Vagina (tissue), 2 donors: ENCODE measurements at regions not wholly inside any gene's neighbourhood (a gene's known extent, or its start where the extent isn't known, plus 50 kb on each side); places are given as distances from the start of the nearest gene placed in this dataset.

ENCODE experiments used
- DNase-seq, 2 donors: peaks; one replicate each; pipeline ENCODE4 v3.0.0-alpha.2; 2017; ENCODE audit errors: extremely low spot score in 2 of 2
- H3K27ac ChIP-seq: fragments of 200-600 bp; sonication (generic); one replicate; pipeline ENCODE4 v1.5.1; 2019
- H3K27me3 ChIP-seq: fragments of 200-600 bp; sonication (generic); one replicate; pipeline ENCODE4 v1.5.1; 2019
- H3K36me3 ChIP-seq, 2 donors: fragments of 200-600 bp; sonication (generic); one replicate each; pipeline ENCODE4 v1.5.1; 2017 to 2019
- H3K4me1 ChIP-seq: fragments of 200-600 bp; sonication (generic); one replicate; pipeline ENCODE4 v1.5.1; 2019
- H3K4me3 ChIP-seq, 2 donors: fragments of 200-600 bp; sonication (generic); 1 replicate in 1 of 2; 2 replicates in 1 of 2; pipeline ENCODE4 v1.5.1; 2016 to 2019
- H3K9me3 ChIP-seq: fragments of 200-600 bp; sonication (generic); one replicate; pipeline ENCODE4 v1.5.1; 2019
- POLR2A ChIP-seq, 2 donors: fragments of 450-650 bp; IDR thresholded peaks; one replicate each; pipeline ENCODE4 v1.6.1; 2017; ENCODE audit warnings: antibody characterized with exemption in 2 of 2, mild to moderate bottlenecking in 2 of 2, moderate library complexity in 2 of 2
- POLR2AphosphoS5 ChIP-seq, 2 donors: sonication (generic); formaldehyde crosslinking; IDR thresholded peaks; one replicate each; pipeline ENCODE4 v1.9.0; 2017; ENCODE audit warnings: antibody characterized with exemption in 2 of 2, mild to moderate bottlenecking in 2 of 2, low read depth in 1 of 2; ENCODE audit not compliant: insufficient read depth in 1 of 2
- intact Hi-C: fragments of 100-400 bp; cut with DNase I; formaldehyde crosslinking; loops from one replicate; pipeline ENCODE4 v1.15.1; 2023
- TF ChIP-seq, protein P1 (sequence below), 3 experiments: fragments of 450-650 bp in 2 of 3; fragments of 200-600 bp in 1 of 3; sonication (generic) in 1 of 3; IDR thresholded peaks; one replicate each; pipeline ENCODE4 v1.5.1; 2017 to 2019; ENCODE audit warnings: antibody characterized with exemption in 3 of 3, mild to moderate bottlenecking in 2 of 3, moderate library complexity in 2 of 3

DNA sequence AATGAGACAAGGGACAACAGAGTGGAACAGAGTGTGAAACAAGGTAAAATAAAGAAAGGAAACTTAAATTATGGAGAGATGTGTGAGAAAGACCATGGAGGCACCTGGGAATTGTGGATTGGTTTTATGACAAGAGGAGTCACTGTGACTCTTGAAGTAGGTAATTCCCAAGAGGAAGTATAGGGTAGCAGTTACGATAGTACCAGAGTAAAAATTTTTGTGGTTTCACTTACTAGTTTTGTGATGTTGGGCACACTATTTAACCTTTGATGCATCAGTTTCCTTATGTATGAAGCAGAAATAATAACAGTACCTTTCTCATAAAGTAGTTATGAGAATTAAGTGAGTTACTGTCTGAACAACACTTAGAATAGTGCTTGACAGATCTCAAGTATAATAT, 267.9 kb upstream of the DPYD start:
- no peaks in the 10 kb centered on the region for H3K4me1 ChIP-seq
- DNase-seq: no peak
- intact Hi-C loops: no loop called here
- H3K27ac ChIP-seq: no peak overlapping the region
- no peaks in the 10 kb centered on the region for H3K9me3 ChIP-seq
- H3K4me3 ChIP-seq: no peak overlapping the region
- TF ChIP-seq, protein P1, sequence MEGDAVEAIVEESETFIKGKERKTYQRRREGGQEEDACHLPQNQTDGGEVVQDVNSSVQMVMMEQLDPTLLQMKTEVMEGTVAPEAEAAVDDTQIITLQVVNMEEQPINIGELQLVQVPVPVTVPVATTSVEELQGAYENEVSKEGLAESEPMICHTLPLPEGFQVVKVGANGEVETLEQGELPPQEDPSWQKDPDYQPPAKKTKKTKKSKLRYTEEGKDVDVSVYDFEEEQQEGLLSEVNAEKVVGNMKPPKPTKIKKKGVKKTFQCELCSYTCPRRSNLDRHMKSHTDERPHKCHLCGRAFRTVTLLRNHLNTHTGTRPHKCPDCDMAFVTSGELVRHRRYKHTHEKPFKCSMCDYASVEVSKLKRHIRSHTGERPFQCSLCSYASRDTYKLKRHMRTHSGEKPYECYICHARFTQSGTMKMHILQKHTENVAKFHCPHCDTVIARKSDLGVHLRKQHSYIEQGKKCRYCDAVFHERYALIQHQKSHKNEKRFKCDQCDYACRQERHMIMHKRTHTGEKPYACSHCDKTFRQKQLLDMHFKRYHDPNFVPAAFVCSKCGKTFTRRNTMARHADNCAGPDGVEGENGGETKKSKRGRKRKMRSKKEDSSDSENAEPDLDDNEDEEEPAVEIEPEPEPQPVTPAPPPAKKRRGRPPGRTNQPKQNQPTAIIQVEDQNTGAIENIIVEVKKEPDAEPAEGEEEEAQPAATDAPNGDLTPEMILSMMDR (IDR thresholded peaks at IDR 0.05): no peak
- TF ChIP-seq POLR2AphosphoS5 (IDR thresholded peaks at IDR 0.05; ENCODE audit: insufficient read depth in 1 of 2, low read depth in 1 of 2) (no peak), POLR2A (IDR thresholded peaks at IDR 0.05) (no peak)
- H3K27me3 ChIP-seq: no peaks in the 10 kb centered on the region
- H3K36me3 ChIP-seq: no peaks in the 10 kb centered on the region

DNA sequence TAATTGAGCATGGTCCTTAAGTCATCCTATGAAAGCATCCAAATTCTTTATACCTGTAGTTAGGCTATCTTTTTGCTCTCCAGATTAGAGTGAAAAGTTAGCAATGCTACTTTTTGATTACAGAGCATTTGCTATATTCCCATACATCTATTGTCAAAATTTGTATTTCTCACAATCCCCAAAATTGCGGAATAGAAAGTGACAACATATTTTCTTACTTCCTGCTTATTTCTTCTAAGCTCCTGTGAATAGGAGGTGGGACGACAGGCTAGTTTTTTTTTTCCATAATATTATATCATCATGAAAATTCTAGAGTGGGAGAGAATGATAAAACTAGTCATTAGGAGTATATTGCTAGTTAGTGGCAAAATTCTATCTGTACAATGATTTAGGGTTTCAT, 264.0 kb upstream of the DPYD start:
- H3K36me3 ChIP-seq: no peaks in the 10 kb centered on the region
- H3K27ac ChIP-seq: no peak overlapping the region
- intact Hi-C loops: no loop called here
- H3K9me3 ChIP-seq: no peaks in the 10 kb centered on the region
- DNase-seq: no peak
- H3K4me3 ChIP-seq: no peak overlapping the region
- no peaks in the 10 kb centered on the region for H3K27me3 ChIP-seq
- no peak for TF ChIP-seq POLR2AphosphoS5 (IDR thresholded peaks at IDR 0.05; ENCODE audit: insufficient read depth in 1 of 2, low read depth in 1 of 2)
- no peak for TF ChIP-seq POLR2A (IDR thresholded peaks at IDR 0.05)
- TF ChIP-seq, protein P1 (IDR thresholded peaks at IDR 0.05): no peak
- no peaks in the 10 kb centered on the region for H3K4me1 ChIP-seq

- Histone ChIP-seq H3K9me3 (no peaks in the 10 kb centered on the region), H3K4me3 (no peak overlapping the region), H3K4me1 (no peaks in the 10 kb centered on the region), H3K36me3 (no peaks in the 10 kb centered on the region), H3K27me3 (no peaks in the 10 kb centered on the region), H3K27ac (no peak overlapping the region)
- intact Hi-C loops: no loop called here
- no peak for DNase-seq
- no peak for TF ChIP-seq POLR2AphosphoS5 (IDR thresholded peaks at IDR 0.05; ENCODE audit: insufficient read depth in 1 of 2, low read depth in 1 of 2)
- TF ChIP-seq, protein P1 (IDR thresholded peaks at IDR 0.05): no peak
- TF ChIP-seq POLR2A (IDR thresholded peaks at IDR 0.05): no peak
These were observed 260.4 kb upstream of the DPYD start for GRCh38 chr1:98181036-98181764.

DNA sequence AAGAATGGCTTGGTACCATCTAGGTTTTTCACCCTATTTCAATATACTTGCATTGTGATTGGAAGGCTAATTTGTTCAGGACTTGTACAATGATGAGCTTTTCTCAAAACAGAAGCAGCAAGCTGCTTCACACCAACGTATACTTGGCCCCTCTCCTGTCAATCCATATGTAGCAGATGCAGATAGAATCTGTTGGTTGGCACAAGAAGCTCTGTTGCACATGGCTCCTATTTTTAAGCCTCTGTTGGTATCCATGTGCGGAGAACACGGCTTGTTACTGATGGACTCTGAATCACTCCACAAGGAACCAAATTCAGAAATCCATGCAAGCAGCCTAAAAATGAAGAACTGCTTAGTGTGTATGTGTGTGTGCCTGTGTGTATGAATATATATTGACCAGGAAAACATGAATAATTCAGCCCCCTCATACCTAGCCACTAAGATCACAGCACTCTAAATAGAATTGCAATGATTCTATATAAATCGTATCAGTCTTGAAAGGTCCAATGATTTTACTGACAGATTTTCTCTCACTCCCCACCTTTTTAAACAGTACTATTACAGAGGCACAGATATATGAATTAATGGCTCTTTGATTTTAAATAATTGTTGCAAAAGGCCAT, 258.4 kb upstream of the DPYD start:
- intact Hi-C loops: no loop called here

More for the DNA sequence above, 258.4 kb upstream of the DPYD start:
- no peak overlapping the region for H3K4me3 ChIP-seq
- H3K4me1 ChIP-seq: no peaks in the 10 kb centered on the region
- no peak for DNase-seq
- no peak overlapping the region for H3K27ac ChIP-seq
- no peaks in the 10 kb centered on the region for H3K36me3 ChIP-seq
- H3K9me3 ChIP-seq: no peaks in the 10 kb centered on the region
- TF ChIP-seq POLR2AphosphoS5 (IDR thresholded peaks at IDR 0.05; ENCODE audit: insufficient read depth in 1 of 2, low read depth in 1 of 2) (no peak), POLR2A (IDR thresholded peaks at IDR 0.05) (no peak)
- TF ChIP-seq, protein P1 (IDR thresholded peaks at IDR 0.05): no peak
- H3K27me3 ChIP-seq: no peaks in the 10 kb centered on the region
